GM12878 (cell line): ENCODE measurements at regions not wholly inside any gene's neighbourhood (a gene's known extent, or its start where the extent isn't known, plus 50 kb on each side); places are given as distances from the start of the nearest gene placed in this dataset.

Source experiments
- ATAC-seq: fragments of 200-7000 bp; cut with Tn5 transposase; 3 replicates; pipeline ENCODE4 v1.9.1; 2020; ENCODE audit warnings: mild to moderate bottlenecking, moderate library complexity
- BruUV-seq: library from RNA; stranded (reverse); fragments of 400-500 nt; replicated peaks from 2 replicates; lab custom pipeline; 2021; lab: Mats Ljungman, UMichigan
- CTCF ChIA-PET: fragments of 300-600 bp; sonication (Branson Sonifier 250); formaldehyde crosslinking; extraction: SDS; loops from one replicate; lab custom pipeline; 2021; ENCODE audit warnings: inconsistent platforms; lab: Yijun Ruan, JAX
- POLR2A ChIA-PET: fragments of 350-600 bp; formaldehyde crosslinking; extraction: SDS; loops from one replicate; lab custom pipeline; 2021; ENCODE audit warnings: inconsistent platforms; lab: Charles Lee
- RAD21 ChIA-PET: fragments of 300-600 bp; sonication (Branson Sonifier 250); formaldehyde crosslinking; loops from one replicate; lab custom pipeline; 2023; ENCODE audit warnings: antibody characterized with exemption; ENCODE audit not compliant: unreplicated experiment; lab: Charles Lee
- SMC1A ChIA-PET: fragments of 300-600 bp; sonication (Branson Sonifier 250); formaldehyde crosslinking; loops from one replicate; lab custom pipeline; 2023; ENCODE audit not compliant: unreplicated experiment, uncharacterized antibody; lab: Charles Lee
- DNase-seq: peaks from one replicate; pipeline ENCODE4 v3.0.0-alpha.2; 2011; ENCODE audit warnings: low read depth, low spot score
- FAIRE-seq: peaks from 3 replicates; lab custom pipeline; 2011; peaks lifted over from hg19 to GRCh38; lab: Jason Lieb, UNC
- H2AFZ ChIP-seq: 2 replicates; pipeline ENCODE4 v1.6.0; 2011; ENCODE audit warnings: low read depth, low read length, control low read depth; ENCODE audit not compliant: control insufficient read depth
- H3K27ac ChIP-seq: 2 replicates; pipeline ENCODE4 v1.5.1; 2011; ENCODE audit warnings: control low read depth; ENCODE audit not compliant: control insufficient read depth, insufficient read depth
- H3K27me3 ChIP-seq, 2 experiments: replicated peaks in 1 of 2; 2 replicates each; pipeline versions ENCODE4 v1.6.0 to v1.6.1; 2011; ENCODE audit warnings: low read length in 1 of 2; ENCODE audit not compliant: control insufficient read depth in 2 of 2, insufficient read depth in 2 of 2
- H3K36me3 ChIP-seq, 2 experiments: 2 replicates each; pipeline ENCODE4 v1.5.1; 2011; ENCODE audit warnings: low read length in 1 of 2; ENCODE audit not compliant: control insufficient read depth in 2 of 2, insufficient read depth in 2 of 2
- H3K4me1 ChIP-seq: 2 replicates; pipeline ENCODE4 v1.6.1; 2011; ENCODE audit warnings: mild to moderate bottlenecking, low read length, moderate library complexity, mixed read lengths; ENCODE audit not compliant: control insufficient read depth, insufficient read depth
- H3K4me2 ChIP-seq: 2 replicates; pipeline ENCODE4 v1.6.0; 2011; ENCODE audit warnings: control low read depth; ENCODE audit not compliant: control insufficient read depth, insufficient read depth
- H3K4me3 ChIP-seq: fragments of 200-600 bp; sonication (generic); 2 replicates; pipeline ENCODE4 v1.5.1; 2016
- H3K79me2 ChIP-seq: 2 replicates; pipeline ENCODE4 v1.6.0; 2011; ENCODE audit warnings: low read length; ENCODE audit not compliant: control insufficient read depth, insufficient read depth
- H3K9ac ChIP-seq: 2 replicates; pipeline ENCODE4 v1.8.0; 2011; ENCODE audit warnings: low read length, control low read depth, mixed read lengths; ENCODE audit not compliant: control insufficient read depth, insufficient read depth
- H3K9me3 ChIP-seq: replicated peaks from 3 replicates; pipeline ENCODE4 v1.5.1; 2011; ENCODE audit warnings: mild to moderate bottlenecking, low read length; ENCODE audit not compliant: control insufficient read depth, insufficient read depth
- H4K20me1 ChIP-seq: 2 replicates; pipeline ENCODE4 v1.6.0; 2011; ENCODE audit not compliant: control insufficient read depth, insufficient read depth
- E2F8 ChIP-seq: fragments of 450-650 bp; IDR thresholded peaks from 2 replicates; pipeline ENCODE4 v1.6.1; 2018; ENCODE audit warnings: mild to moderate bottlenecking, low read depth, moderate library complexity; ENCODE audit not compliant: partially characterized antibody
- HDGF ChIP-seq: fragments of 450-650 bp; IDR thresholded peaks from 2 replicates; pipeline ENCODE4 v1.6.1; 2016; ENCODE audit warnings: antibody characterized with exemption
- NFYA ChIP-seq: IDR thresholded peaks from 2 replicates; pipeline ENCODE4 v1.6.1; 2011; ENCODE audit warnings: low read depth, mild to moderate bottlenecking, low read length, improper control_type of control experiment, borderline replicate concordance
- NR2F1 ChIP-seq: fragments of 450-650 bp; conservative IDR thresholded peaks from 2 replicates; pipeline ENCODE4 v1.6.1; 2017; ENCODE audit warnings: mild to moderate bottlenecking
- PRDM15 ChIP-seq: fragments of 450-650 bp; formaldehyde crosslinking; IDR thresholded peaks from 2 replicates; pipeline ENCODE4 v1.4.0; 2020; ENCODE audit warnings: mild to moderate bottlenecking, moderate library complexity
- SP1 ChIP-seq: IDR thresholded peaks from one replicate; pipeline ENCODE4 v1.6.1; 2011; ENCODE audit warnings: low read depth, low read length
- TBL1XR1 ChIP-seq: IDR thresholded peaks from 2 replicates; pipeline ENCODE4 v1.6.1; 2012; ENCODE audit warnings: low read depth, low read length, improper control_type of control experiment
- WGBS: methylation state at CpG from one replicate; pipeline ENCODE4 v1.1.6; 2016; ENCODE audit warnings: low lambda C conversion rate; ENCODE audit not compliant: insufficient replicate concordance, insufficient coverage; ENCODE audit errors: missing lambda C conversion rate; 5-methylcytosine and 5-hydroxymethylcytosine counted together
- in situ Hi-C: fragments of 300-500 bp; cut with MboI; formaldehyde crosslinking; loops from 9 replicates; pipeline ENCODE4 v1.14.3; 2018; ENCODE audit warnings: mixed read lengths
- intact Hi-C: fragments of 100-400 bp; cut with micrococcal nuclease; formaldehyde crosslinking; loops from one replicate; pipeline ENCODE4 v1.14.2; 2022; ENCODE audit not compliant: unreplicated experiment

GRCh38 chr4:188691811-188692210 lies 552.6 kb downstream of the TRIML1 start:
- Histone ChIP-seq H2AFZ (no peak overlapping the region), H3K79me2 (no peaks in the 10 kb centered on the region)
- SMC1A ChIA-PET = no interaction called here
- WGBS = 35% methylated on average over 4 of the region's 4 CpGs
- TF ChIP-seq NR2F1 (no peak), PRDM15 (CRISPR knock-in tag) (no peak), TBL1XR1 (no peak), NFYA (no peak), E2F8 (no peak), SP1 (no peak), HDGF (no peak)
- TF ChIP-seq, all 136 proteins: peak for 0
- H3K36me3 ChIP-seq = no peaks in the 10 kb centered on the region
- H3K9ac ChIP-seq = no peak overlapping the region
- no peaks in the 10 kb centered on the region for H3K9me3 ChIP-seq
- no peak overlapping the region for H3K27ac ChIP-seq
- H3K4me2 ChIP-seq = no peak overlapping the region
- intact Hi-C loops (no loop called here), in situ Hi-C loops (no loop called here)
- DNase-seq (no peak), FAIRE-seq (no peak), ATAC-seq (no peak)
- RAD21 ChIA-PET = no interaction called here
- POLR2A ChIA-PET = no interaction called here
- no peaks in the 10 kb centered on the region for H3K27me3 ChIP-seq
- CTCF ChIA-PET = no interaction called here
- BruUV-seq = no TSS peak
- H3K4me3 ChIP-seq = no peak overlapping the region
- H4K20me1 ChIP-seq = no peaks in the 10 kb centered on the region
- no peaks in the 10 kb centered on the region for H3K4me1 ChIP-seq
